ENCODE measurements at regions not wholly inside any gene's neighbourhood (a gene's known extent, or its start where the extent isn't known, plus 50 kb on each side); places are given as distances from the start of the nearest gene placed in this dataset.

DNA sequence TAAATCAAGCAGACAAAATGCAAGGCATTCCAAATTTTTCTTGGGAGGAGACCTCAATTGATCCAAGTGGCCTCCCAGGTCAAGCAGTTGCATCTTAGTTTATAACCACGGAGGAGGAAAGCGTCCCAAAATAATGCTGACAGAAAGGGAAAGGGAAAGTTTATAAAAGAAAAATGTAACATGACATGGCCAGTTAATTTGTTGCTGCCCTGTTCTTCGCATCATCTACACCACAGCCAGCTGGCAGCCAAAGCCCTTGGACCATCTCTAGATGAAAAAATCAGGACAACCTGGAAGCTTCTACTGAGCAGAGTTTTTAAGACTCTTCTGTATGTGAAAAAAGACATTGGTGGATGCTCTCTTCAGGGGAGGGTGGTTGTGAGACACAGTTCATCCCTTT, 128.8 kb upstream of the FBXL7 start:
- no peak overlapping the region for H3K23ac ChIP-seq (ENCODE audit: insufficient read length)
- no peak overlapping the region for H3K27ac ChIP-seq (ENCODE audit: low read depth, low read length)
- no peak overlapping the region for H2BK20ac ChIP-seq (ENCODE audit: low read length)
- no peak overlapping the region for H2BK12ac ChIP-seq (ENCODE audit: low read depth, low read length)
- no peak overlapping the region for H3K18ac ChIP-seq (ENCODE audit: extremely low read depth, low read length)
- no peak overlapping the region for H3K4ac ChIP-seq (replicated peaks; ENCODE audit: insufficient read length, low read depth, low read length)
- H3K36me3 ChIP-seq (ENCODE audit: control insufficient read depth in 2 of 4, insufficient read depth in 4 of 4, low read length in 3 of 4): no peaks in the 10 kb centered on the region
- H4K91ac ChIP-seq (replicated peaks; ENCODE audit: insufficient read length, low read length): no peak overlapping the region
- no peak overlapping the region for H2AK5ac ChIP-seq (ENCODE audit: low read depth, low read length)
- no peaks in the 10 kb centered on the region for H3K23me2 ChIP-seq (ENCODE audit: low read depth, low read length)
- 88% methylated on average over 3 of the region's 3 CpGs; no CpG with 5 or more reads in 1 of the 2 experiments for WGBS, 2 experiments (ENCODE audit: extremely low coverage in 1 of 2, insufficient coverage in 1 of 2, insufficient read length in 1 of 2, insufficient replicate concordance in 2 of 2, low coverage in 1 of 2, low lambda C conversion rate in 2 of 2, missing lambda C conversion rate in 1 of 2)
- H4K5ac ChIP-seq (ENCODE audit: insufficient read length, low read depth, low read length): no peak overlapping the region
- H3K4me2 ChIP-seq (ENCODE audit: insufficient read depth in 1 of 2, low read depth in 2 of 2, low read length in 2 of 2): no peak overlapping the region
- H3K9me3 ChIP-seq (ENCODE audit: insufficient read depth in 2 of 2, low read depth in 1 of 2, low read length in 1 of 2): no peaks in the 10 kb centered on the region
- no peak for DNase-seq (ENCODE audit: low read depth in 1 of 2, low spot score in 2 of 2)
- ChIA-PET POLR2A (ENCODE audit: partially characterized antibody) (no interaction called here), CTCF (ENCODE audit: partially characterized antibody) (interaction anchor here (0.6 to 1.2 kb wide), 3 partner anchors 12 to 452 kb away, joined by 3 read pairs; no protein-coding TSS in a partner anchor)
- no peak overlapping the region for H3K56ac ChIP-seq (replicated peaks; ENCODE audit: insufficient read length, low read depth, low read length)
- no peak overlapping the region for H4K8ac ChIP-seq (ENCODE audit: extremely low read depth, insufficient read depth, low read length)
- TF ChIP-seq HDAC6 (IDR thresholded peaks at IDR 0.05; ENCODE audit: low read depth, low read length) (no peak), MAX (IDR thresholded peaks at IDR 0.05) (no peak), SIN3A (conservative IDR thresholded peaks at IDR 0.05 in 1 of 2, IDR thresholded peaks at IDR 0.05 in 1 of 2; ENCODE audit: low read depth in 1 of 2, low read length in 2 of 2) (no peak), POLR2AphosphoS5 (IDR thresholded peaks at IDR 0.05; ENCODE audit: low read depth, low read length) (no peak), CHD2 (IDR thresholded peaks at IDR 0.05; ENCODE audit: low read length) (no peak), RBBP5 (IDR thresholded peaks at IDR 0.05; ENCODE audit: borderline replicate concordance, low read depth, low read length) (no peak)
- no peak overlapping the region for H2BK120ac ChIP-seq (replicated peaks; ENCODE audit: low read depth, low read length)
- no peaks in the 10 kb centered on the region for H3K79me1 ChIP-seq (ENCODE audit: low read depth, low read length)
- no peak for FAIRE-seq
- H3K79me2 ChIP-seq (ENCODE audit: control insufficient read depth in 1 of 2, insufficient read depth in 2 of 2, low read length in 2 of 2): no peaks in the 10 kb centered on the region
- no peaks in the 10 kb centered on the region for H4K20me1 ChIP-seq (replicated peaks in 1 of 2; ENCODE audit: control insufficient read depth in 1 of 2, insufficient read depth in 2 of 2, low read length in 2 of 2)
- no peaks in the 10 kb centered on the region for H3K27me3 ChIP-seq (replicated peaks in 1 of 4; ENCODE audit: control insufficient read depth in 3 of 4, extremely low read depth in 1 of 4, insufficient read depth in 3 of 4, low read length in 3 of 4)
- no peak overlapping the region for H2BK15ac ChIP-seq (ENCODE audit: low read length)
- no peak overlapping the region for H3K4me3 ChIP-seq (ENCODE audit: extremely low read depth in 1 of 4, insufficient read depth in 2 of 4, low read depth in 3 of 4, low read length in 4 of 4)
- H3K4me1 ChIP-seq (replicated peaks in 1 of 4; ENCODE audit: control insufficient read depth in 3 of 4, insufficient read depth in 4 of 4, low read length in 3 of 4): no peaks in the 10 kb centered on the region
- no peak overlapping the region for H3K9ac ChIP-seq (replicated peaks in 1 of 4; ENCODE audit: extremely low read depth in 1 of 4, low read depth in 3 of 4, low read length in 3 of 4)
- no peak overlapping the region for H3K14ac ChIP-seq (ENCODE audit: insufficient read length)
- H2AFZ ChIP-seq (ENCODE audit: low read length): no peak overlapping the region
- H2BK5ac ChIP-seq (ENCODE audit: low read depth, low read length): no peak overlapping the region

Data from H1 (cell line).